Caco-2 (cell line): ENCODE measurements at regions not wholly inside any gene's neighbourhood (a gene's known extent, or its start where the extent isn't known, plus 50 kb on each side); places are given as distances from the start of the nearest gene placed in this dataset.

Source experiments
- BruUV-seq: library from RNA; stranded (reverse); fragments of 400-500 nt; replicated peaks from 2 replicates; lab custom pipeline; 2021; lab: Mats Ljungman, UMichigan
- CTCF ChIA-PET: fragments of 300-600 bp; sonication (Branson Sonifier 250); formaldehyde crosslinking; loops from one replicate; lab custom pipeline; 2022; ENCODE audit warnings: antibody characterized with exemption; lab: Charles Lee
- POLR2A ChIA-PET: fragments of 300-600 bp; sonication (Branson Sonifier 250); formaldehyde crosslinking; loops from one replicate; lab custom pipeline; 2022; ENCODE audit warnings: antibody characterized with exemption; lab: Charles Lee
- DNase-seq, 2 experiments: peaks; one replicate each; pipeline versions ENCODE4 v3.0.0 to v3.0.0-alpha.2; 2020 to 2022
- H3K27me3 ChIP-seq: replicated peaks from 2 replicates; pipeline ENCODE4 v1.6.0; 2011; ENCODE audit warnings: low read length; ENCODE audit not compliant: control insufficient read depth, insufficient read depth
- H3K36me3 ChIP-seq: 2 replicates; pipeline ENCODE4 v1.5.1; 2011; ENCODE audit warnings: low read length; ENCODE audit not compliant: control insufficient read depth, insufficient read depth
- H3K4me1 ChIP-seq: fragments of 250-450 bp; sonication (Bioruptor Pico); 2 replicates; pipeline ENCODE4 v1.5.1; 2020; ENCODE audit warnings: mild to moderate bottlenecking
- H3K4me3 ChIP-seq: 2 replicates; pipeline ENCODE4 v1.5.1; 2011; ENCODE audit warnings: low read depth, mild to moderate bottlenecking, control low read depth, low read length
- H3K9me3 ChIP-seq: fragments of 250-450 bp; sonication (Bioruptor Pico); 2 replicates; pipeline ENCODE4 v1.5.1; 2020; ENCODE audit warnings: mild to moderate bottlenecking, moderate library complexity
- H3K27ac Mint-ChIP-seq: one replicate; pipeline ENCODE4 v1.8.0; 2022; ENCODE audit warnings: mixed read lengths; ENCODE audit not compliant: unreplicated experiment
- H3K27me3 Mint-ChIP-seq: one replicate; pipeline ENCODE4 v1.8.0; 2022; ENCODE audit warnings: mixed read lengths; ENCODE audit not compliant: insufficient read depth, unreplicated experiment
- H3K36me3 Mint-ChIP-seq: one replicate; pipeline ENCODE4 v1.8.0; 2022; ENCODE audit warnings: mild to moderate bottlenecking, mixed read lengths; ENCODE audit not compliant: insufficient read depth, unreplicated experiment
- H3K4me1 Mint-ChIP-seq: one replicate; pipeline ENCODE4 v1.8.0; 2022; ENCODE audit warnings: low read depth, mixed read lengths; ENCODE audit not compliant: unreplicated experiment
- H3K4me3 Mint-ChIP-seq: one replicate; pipeline ENCODE4 v1.8.0; 2022; ENCODE audit warnings: mild to moderate bottlenecking, moderate library complexity, mixed read lengths; ENCODE audit not compliant: unreplicated experiment
- H3K9me3 Mint-ChIP-seq: one replicate; pipeline ENCODE4 v1.8.0; 2022; ENCODE audit warnings: mixed read lengths; ENCODE audit not compliant: unreplicated experiment
- CTCF ChIP-seq, 2 experiments: fragments of 200-600 bp in 1 of 2; IDR thresholded peaks; 1 replicate in 1 of 2; 2 replicates in 1 of 2; pipeline versions ENCODE4 v1.5.1 to v1.8.0; 2011 to 2022; ENCODE audit warnings: antibody characterized with exemption in 1 of 2, control low read depth in 1 of 2, inconsistent platforms in 1 of 2, low read depth in 1 of 2, low read length in 1 of 2, mild to moderate bottlenecking in 1 of 2, moderate library complexity in 1 of 2; ENCODE audit not compliant: insufficient read depth in 1 of 2, severe bottlenecking in 1 of 2, unreplicated experiment in 1 of 2
- intact Hi-C: fragments of 100-400 bp; cut with micrococcal nuclease; formaldehyde crosslinking; loops from one replicate; pipeline ENCODE4 v1.10.0; 2022; ENCODE audit not compliant: unreplicated experiment

GRCh38 chr16:86805188-86805587, 226.8 kb downstream of the FOXL1 start:
- BruUV-seq: no TSS peak
- H3K27me3 Mint-ChIP-seq: peaks cover 10% of the 10 kb centered on the region
- H3K36me3 Mint-ChIP-seq: no peaks in the 10 kb centered on the region
- POLR2A ChIA-PET: no interaction called here
- Histone ChIP-seq H3K4me1 (no peaks in the 10 kb centered on the region), H3K4me3 (no peak overlapping the region), H3K9me3 (no peaks in the 10 kb centered on the region), H3K36me3 (no peaks in the 10 kb centered on the region), H3K27me3 (no peaks in the 10 kb centered on the region)
- H3K27ac Mint-ChIP-seq: no peak overlapping the region
- intact Hi-C loops: no loop called here
- CTCF ChIA-PET: no interaction called here
- no peak overlapping the region for H3K4me3 Mint-ChIP-seq
- no peak for DNase-seq
- TF ChIP-seq CTCF (IDR thresholded peaks at IDR 0.05; ENCODE audit: insufficient read depth in 1 of 2, low read depth in 1 of 2, low read length in 1 of 2, severe bottlenecking in 1 of 2, unreplicated experiment in 1 of 2): no peak
- no peaks in the 10 kb centered on the region for H3K9me3 Mint-ChIP-seq
- H3K4me1 Mint-ChIP-seq: no peaks in the 10 kb centered on the region

GRCh38 chr16:86806181-86806837, 228.0 kb downstream of the FOXL1 start:
- Histone ChIP-seq H3K9me3 (no peaks in the 10 kb centered on the region), H3K4me1 (no peaks in the 10 kb centered on the region), H3K4me3 (no peak overlapping the region), H3K27me3 (no peaks in the 10 kb centered on the region; the same call in 1 of the 2 replicates), H3K36me3 (no peaks in the 10 kb centered on the region)
- Mint-ChIP-seq H3K36me3 (no peaks in the 10 kb centered on the region), H3K4me3 (no peak overlapping the region), H3K9me3 (no peaks in the 10 kb centered on the region), H3K27ac (no peak overlapping the region), H3K4me1 (no peaks in the 10 kb centered on the region), H3K27me3 (peaks cover 8% of the 10 kb centered on the region)
- POLR2A ChIA-PET: no interaction called here
- intact Hi-C loops: no loop called here
- no peak for TF ChIP-seq CTCF (IDR thresholded peaks at IDR 0.05; ENCODE audit: insufficient read depth in 1 of 2, low read depth in 1 of 2, low read length in 1 of 2, severe bottlenecking in 1 of 2, unreplicated experiment in 1 of 2)
- DNase-seq: no peak
- no TSS peak for BruUV-seq
- CTCF ChIA-PET: no interaction called here

DNA sequence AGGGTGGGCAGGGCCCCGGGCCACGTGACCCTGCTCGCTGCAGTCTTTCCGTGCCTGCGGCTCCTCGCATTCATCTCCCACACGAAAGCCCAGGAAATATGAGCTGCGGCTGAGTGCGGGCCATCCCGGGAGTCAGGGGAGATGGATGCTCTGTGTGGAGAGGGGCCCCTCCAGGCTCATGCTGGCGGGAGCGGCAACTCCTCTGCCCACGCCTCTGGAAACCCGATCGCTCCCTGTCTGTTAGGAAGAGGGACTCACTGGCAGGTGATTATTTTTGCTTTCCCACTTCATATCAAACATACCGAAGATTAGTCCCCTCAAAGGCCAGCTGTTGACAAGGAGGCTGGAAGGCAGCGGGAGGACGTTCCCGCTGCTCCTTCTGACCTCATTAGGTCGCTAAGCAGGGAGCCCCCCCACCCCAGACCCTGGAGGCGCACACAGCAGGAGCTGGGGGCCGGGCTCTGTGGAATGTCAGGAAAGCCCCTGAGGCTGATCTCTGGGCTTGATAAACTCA, 228.5 kb downstream of the FOXL1 start:
- POLR2A ChIA-PET: no interaction called here
- Mint-ChIP-seq H3K36me3 (no peaks in the 10 kb centered on the region), H3K27me3 (peaks cover 9% of the 10 kb centered on the region), H3K27ac (no peak overlapping the region), H3K4me3 (no peak overlapping the region), H3K4me1 (no peaks in the 10 kb centered on the region), H3K9me3 (no peaks in the 10 kb centered on the region)
- Histone ChIP-seq H3K9me3 (no peaks in the 10 kb centered on the region), H3K4me1 (no peaks in the 10 kb centered on the region), H3K27me3 (no peaks in the 10 kb centered on the region; the same call in 1 of the 2 replicates), H3K4me3 (no peak overlapping the region), H3K36me3 (no peaks in the 10 kb centered on the region)
- no TSS peak for BruUV-seq
- DNase-seq: no peak
- intact Hi-C loops: no loop called here
- CTCF ChIA-PET: no interaction called here
- TF ChIP-seq CTCF (IDR thresholded peaks at IDR 0.05; ENCODE audit: insufficient read depth in 1 of 2, low read depth in 1 of 2, low read length in 1 of 2, severe bottlenecking in 1 of 2, unreplicated experiment in 1 of 2): no peak
